Heart left ventricle (tissue), 13 donors: ENCODE measurements at regions not wholly inside any gene's neighbourhood (a gene's known extent, or its start where the extent isn't known, plus 50 kb on each side); places are given as distances from the start of the nearest gene placed in this dataset.

Source experiments
- CTCF ChIP-seq, 12 donors: fragments of 200-600 bp; sonication (generic) in 4 of 12; IDR thresholded peaks; one replicate each; pipeline versions ENCODE4 v1.5.0 to v1.8.0; 2018 to 2022; ENCODE audit warnings: antibody characterized with exemption in 12 of 12, mild to moderate bottlenecking in 5 of 12
- POLR2A ChIP-seq, 2 donors: fragments of 450-650 bp; IDR thresholded peaks; one replicate each; pipeline ENCODE4 v1.6.1; 2017; ENCODE audit warnings: antibody characterized with exemption in 2 of 2, mild to moderate bottlenecking in 2 of 2, moderate library complexity in 2 of 2
- donor health status: ischemic (EF 13 %, LVEDD 7.1; RV severe dilation, severe dysfunction).
- donor health status: DM: no; HTN: yes; CAD: no.
- donor health status: DM: no; HTN: no; CAD: no.
- donor health status: ischemic (EF 25% LVEDD 6.9; RV normal size, moderate dysfunction).
- donor health status: ischemic (EF 25% LVEDD 5.7; RV mildly dilated, moderate dysfunction).
- donor health status: ischemic (EF 35%, LVEDD 5.7; RV mildly dilated, moderate dysfunction).
- donor health status: nonischemic (EF 11% LVEDD 7.7; RV severe dilation, severe dysfunction).
- donor health status: DM: yes; HTN: yes; CAD: no.
- donor health status: PGD.
- donor health status: ischemic (EF 29% LVEDD 5.4; RV normal size, mild dysfunction).
- donor health status: nonischemic (EF 23%, LVEDD 6.1; RV moderate dilation, normal function).

DNA sequence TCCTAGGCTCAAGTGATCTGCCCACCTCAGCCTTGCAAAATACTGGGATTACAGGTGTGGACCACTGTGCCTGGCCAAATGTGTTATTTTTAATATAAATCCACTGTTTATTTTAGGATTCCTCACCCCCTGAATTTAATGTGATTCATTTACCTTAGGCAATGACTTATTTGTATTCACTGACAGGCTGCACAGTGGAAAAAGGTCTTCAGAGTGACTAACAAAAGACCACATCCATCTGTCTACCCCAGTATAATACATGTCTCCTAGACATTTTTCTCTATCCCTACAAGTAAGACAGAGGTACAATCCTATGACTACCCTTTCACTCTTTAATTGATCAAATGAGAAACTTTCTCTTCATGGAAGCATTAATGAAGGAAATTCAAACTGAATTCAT is 230.2 kb downstream of the AHR start:
- no peak for TF ChIP-seq CTCF (IDR thresholded peaks at IDR 0.05)
- no peak for TF ChIP-seq POLR2A (IDR thresholded peaks at IDR 0.05)
